ENCODE measurements at regions not wholly inside any gene's neighbourhood (a gene's known extent, or its start where the extent isn't known, plus 50 kb on each side); places are given as distances from the start of the nearest gene placed in this dataset.
"Not testable (repeated sequence)": the region's sequence is repeated elsewhere in the genome, so short reads cannot be mapped to it uniquely, and the experiment has no call there.

DNA sequence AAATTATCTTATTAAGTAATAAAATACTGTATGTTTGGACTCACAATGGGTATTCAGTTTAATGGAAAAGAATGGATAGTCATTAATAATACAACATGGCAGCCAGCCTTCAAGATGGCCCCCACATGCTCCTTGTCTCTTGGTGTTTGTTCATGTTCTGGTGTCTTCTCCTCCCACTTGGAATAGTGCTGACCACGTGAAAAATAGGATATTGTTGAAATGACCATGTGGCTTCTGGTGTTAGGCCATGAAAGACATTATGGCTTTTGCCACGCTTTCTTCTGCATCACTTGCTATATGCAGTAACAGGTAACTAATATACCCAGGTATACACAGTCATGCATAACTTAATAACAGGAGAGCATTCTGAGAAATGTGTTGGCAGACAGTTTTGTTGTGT is 341.0 kb downstream of the KCNJ2 start:
- DNase-seq (ENCODE audit: low read depth): no peak

DNA sequence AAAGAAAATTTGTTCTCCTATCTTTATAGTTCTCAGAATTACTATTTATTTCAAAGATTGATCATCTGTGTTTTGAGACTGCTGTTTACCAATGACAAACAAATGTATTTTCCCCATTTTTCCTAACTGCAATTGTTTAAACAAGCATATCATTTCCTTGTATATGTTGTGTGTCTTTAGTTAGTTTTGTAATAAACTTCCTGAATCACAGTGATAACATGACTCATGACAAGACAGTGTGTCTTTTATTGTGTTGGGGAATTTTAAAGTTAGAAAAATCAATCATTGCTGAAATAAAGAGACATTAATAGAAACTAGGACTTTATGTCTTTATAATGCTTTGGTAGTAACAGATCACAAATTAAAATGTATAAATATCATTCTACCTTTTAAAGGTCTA is 348.5 kb downstream of the KCNJ2 start:
- no peak for DNase-seq (ENCODE audit: low read depth)

DNA sequence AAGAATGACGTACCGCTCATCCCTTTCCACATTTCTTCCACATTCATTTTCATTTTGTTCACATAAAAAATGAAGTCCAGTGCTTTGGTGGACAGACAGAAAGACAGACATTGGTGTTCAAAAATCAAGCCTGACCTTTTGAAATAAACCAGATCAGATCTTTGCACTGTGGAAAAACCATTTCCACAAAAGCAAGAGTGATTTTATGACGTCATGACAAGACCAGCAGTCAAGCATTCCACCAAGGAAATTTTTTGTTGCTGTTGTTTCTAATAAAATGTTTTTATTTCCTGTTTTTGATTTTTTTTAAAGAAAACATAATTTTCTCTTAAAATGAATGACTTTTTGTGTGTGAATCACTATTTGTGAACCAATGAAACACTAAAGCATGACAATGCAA is 350.0 kb downstream of the KCNJ2 start:
- DNase-seq (ENCODE audit: low read depth): no peak

DNA sequence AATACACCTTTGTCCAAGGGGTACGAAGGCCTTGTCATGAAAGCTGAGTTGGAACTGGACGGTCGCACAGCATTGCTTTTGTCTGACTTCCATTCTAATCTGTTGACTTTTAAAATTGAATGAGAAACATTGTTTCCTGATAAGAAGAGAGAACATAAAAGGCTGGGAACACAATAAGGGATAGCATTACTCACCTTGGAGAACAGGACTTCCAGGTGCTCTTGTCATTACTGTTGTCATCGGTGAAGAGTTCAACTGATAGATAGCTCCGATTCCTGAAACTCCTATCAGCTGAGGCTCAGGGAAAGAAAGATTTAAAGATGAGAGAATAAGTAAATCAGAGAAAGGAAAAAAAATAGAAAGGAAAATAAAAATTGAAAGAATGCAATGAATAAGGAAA is 351.1 kb downstream of the KCNJ2 start:
- DNase-seq (ENCODE audit: low read depth): no peak

DNA sequence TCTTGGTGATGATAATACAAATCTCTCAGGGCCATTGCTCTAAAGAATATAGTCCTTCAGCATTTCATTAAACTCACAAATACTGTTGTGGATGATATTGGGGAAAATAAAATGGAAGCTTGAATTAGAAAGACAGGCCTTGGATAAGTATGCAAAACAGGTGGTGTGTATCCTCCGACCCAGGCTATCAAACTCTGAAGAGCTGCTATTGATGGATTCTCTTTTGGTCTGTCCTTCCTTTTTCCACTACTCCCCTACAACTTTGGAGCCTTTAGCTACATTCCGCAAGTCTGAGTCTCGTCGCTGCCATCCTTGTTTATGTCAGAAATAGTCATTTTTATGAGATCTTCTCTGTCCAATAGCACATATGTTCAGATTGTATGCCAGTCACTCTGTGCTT is 351.6 kb downstream of the KCNJ2 start:
- DNase-seq (ENCODE audit: low read depth): no peak

DNA sequence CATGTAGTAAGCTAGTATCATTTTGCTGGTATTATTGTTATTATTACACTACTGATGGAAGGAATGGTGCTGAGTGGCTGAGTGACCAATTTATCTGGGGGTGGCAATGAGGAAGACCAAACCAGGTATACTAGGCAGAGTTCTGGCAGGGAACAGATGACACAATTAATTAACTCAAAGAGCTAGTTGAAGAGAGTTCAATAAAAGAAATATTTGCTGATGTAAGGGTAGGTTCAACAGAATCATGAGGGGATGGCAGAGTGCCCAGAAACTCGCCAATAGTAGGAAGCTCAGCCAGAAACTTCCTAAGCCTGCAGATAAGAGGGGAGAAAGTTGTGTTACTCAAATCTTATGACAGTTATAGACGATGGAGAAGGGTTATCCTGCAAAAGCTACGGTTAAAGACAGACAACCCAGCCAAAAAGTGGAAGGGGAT is 352.5 kb downstream of the KCNJ2 start:
- peak; percentile 14 for DNase-seq (ENCODE audit: low read depth)

DNA sequence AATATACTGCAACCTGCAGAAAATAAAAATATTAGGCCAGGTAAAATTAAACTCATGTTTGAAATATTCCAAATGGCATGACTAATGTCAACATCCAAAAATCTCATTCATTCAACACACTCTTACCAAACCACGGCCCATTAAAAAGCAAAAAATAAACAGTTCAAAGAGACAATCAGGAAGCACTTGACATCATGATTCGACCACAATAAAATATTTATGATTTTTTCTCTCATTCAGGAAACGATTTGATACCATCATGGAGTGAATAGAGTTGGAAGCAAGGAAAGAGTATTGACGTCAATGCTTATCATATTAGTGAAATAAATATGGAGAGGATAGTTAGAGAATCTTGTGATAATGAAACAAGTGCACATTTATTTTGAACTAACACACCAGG is 354.1 kb downstream of the KCNJ2 start:
- no peak for DNase-seq (ENCODE audit: low read depth)

DNA sequence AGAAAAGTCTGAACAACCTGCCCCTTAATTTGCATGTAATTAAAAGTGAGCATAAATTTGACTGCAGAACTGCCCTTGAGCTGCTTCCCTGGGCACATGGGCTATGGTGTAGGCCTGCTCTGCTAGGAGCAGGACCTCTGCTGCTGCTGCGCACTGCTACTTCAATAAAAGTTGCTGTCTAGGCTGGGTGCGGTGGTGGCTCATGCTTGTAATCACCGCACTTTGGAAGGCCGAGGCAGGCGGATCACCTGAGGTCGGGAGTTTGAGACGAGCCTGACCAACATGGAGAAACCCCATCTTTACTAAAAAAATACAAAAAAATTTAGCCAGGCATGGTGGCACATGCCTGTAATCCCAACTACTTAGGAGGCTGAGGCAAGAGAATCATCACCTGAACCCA is 355.7 kb downstream of the KCNJ2 start:
- DNase-seq (ENCODE audit: low read depth): not testable (repeated sequence)

DNA sequence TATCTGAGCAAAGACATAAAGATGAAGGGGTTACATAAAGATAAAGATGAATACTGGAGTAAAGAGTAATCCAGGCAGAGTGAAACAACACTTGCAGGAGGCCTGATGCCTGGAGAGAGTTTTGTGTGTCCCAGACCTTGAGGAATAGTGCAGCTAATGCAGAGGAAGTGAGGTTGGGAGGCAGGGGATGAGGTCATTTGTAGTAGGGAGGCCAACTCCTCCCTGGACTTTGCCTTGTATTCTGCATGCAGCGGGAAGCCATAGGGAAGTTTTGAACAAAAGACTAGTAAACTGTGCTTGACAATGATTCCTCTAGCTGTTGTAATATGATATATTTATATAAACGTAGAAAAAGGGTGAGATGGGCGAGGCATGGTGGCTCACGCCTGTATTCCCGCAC is 356.6 kb downstream of the KCNJ2 start:
- no peak for DNase-seq (ENCODE audit: low read depth)

DNA sequence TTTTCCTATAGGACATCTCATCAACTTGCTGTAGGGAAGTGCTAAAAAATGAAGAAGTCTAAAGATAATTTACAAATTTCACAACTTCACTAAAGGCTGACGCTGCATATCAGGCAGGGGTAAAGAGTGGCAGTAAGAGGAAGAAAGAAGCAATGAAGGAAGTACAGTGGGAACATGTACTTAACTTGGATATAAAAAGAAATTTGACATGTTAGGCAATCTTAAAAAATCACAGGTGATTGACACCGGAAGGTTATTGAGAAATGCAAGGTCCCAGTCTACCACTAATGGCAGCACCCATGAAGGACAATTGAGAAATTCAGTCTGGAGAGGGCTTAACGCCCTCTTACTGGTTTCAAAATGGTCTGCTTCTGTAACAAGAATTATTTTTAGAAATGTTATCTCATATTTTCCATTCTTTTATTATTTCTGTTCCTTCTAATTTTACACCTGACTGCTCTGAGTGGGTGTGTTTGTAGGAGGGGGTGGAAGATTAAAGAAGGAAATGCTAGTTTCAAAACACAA is 358.1 kb downstream of the KCNJ2 start:
- DNase-seq (ENCODE audit: low read depth): peak; percentile 38

DNA sequence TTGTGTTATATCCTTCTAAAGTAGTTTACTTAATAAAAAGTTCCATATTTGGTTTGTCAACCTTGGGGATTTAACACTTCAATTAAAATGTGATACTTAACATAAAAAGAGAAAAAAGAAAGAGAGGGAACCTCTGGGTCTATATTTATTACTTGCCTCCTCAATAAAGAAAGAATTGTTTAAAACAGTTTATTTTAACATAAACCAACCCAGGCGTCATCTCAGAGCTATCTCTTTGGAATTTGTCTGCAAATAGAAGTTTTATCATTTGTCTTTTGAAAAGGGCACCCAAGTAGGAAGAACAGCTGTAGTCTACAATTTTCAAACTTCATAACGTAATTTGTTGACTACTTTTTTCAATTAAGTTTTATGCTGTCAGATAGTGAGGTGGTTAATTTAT is 364.1 kb downstream of the KCNJ2 start:
- no peak for DNase-seq (ENCODE audit: low read depth)

DNA sequence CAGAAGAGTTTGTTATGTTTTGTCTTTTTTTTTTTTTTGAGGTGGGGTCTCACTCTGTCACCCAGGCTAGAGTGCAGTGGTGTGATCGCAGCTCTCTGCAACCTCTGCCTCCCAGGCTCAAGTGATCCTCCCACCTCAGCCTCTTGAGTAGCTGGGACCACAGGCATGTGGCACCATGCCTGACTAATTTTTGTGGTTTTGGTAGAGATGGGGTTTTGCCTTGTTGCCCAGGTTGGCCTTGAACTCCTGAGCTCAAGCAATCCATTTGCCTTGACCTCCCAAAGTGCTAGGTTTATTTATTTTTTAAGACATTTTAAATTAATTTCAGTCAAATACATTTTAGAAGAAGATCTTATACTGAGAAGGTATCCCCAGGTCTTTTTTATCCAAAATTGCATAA is 366.7 kb downstream of the KCNJ2 start:
- peak; percentile 61 for DNase-seq (ENCODE audit: low read depth)

DNA sequence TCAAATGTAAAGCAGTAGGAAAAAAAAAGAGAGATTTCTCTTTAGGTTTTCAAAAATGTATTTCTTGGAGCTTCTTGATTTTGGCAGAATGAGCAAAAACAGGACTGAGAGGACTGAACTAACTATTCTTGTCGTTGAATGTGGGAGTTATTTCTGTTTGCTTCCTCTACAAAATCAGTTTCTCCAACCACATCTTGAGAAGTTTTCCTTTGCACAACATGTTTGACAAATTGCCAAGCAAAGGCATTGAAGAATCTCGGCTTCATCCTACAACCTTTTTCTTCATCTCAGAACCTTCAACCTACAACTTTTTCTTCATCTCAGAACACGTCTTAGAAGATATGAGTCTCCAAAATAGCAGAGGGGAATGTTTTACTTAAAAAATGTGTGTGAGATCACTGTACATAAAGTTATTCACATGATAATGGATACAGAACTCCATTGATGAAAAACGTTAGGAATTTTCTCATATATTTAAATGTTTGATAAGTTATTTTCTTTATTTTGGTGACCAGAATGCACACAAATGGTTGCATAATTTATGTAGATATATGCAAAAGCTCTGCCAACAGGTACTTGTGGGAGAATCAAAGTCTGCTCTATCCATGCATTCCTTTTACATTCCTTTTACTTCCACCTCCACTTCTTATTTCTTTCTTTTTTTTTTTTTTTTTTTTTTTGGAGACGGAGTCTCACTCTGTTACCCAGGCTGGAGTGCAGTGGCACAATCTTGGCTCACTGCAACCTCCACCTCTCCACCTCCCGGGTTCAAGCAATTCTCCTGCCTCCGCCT is 370.0 kb downstream of the KCNJ2 start:
- DNase-seq (ENCODE audit: low read depth): no peak

DNA sequence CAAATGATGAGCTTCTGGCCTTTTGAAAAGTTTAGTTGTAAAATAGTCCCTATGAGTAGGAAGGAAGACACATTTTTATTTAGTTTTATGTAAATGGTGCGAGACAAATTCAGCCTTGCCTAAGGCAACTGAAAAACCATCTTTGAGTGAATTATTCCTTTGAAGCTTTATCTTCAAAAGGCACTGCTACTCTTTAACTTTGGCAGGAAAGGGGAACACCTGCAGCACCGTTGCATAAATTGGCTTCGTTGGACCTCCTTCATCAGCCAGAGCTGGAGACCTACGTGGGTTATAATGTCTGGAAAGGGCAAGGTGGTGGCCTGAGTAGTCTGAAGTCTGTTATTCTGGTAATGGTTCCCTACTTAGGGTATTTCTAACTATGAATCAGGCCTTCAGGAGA is 373.5 kb downstream of the KCNJ2 start:
- DNase-seq (ENCODE audit: low read depth): no peak

DNA sequence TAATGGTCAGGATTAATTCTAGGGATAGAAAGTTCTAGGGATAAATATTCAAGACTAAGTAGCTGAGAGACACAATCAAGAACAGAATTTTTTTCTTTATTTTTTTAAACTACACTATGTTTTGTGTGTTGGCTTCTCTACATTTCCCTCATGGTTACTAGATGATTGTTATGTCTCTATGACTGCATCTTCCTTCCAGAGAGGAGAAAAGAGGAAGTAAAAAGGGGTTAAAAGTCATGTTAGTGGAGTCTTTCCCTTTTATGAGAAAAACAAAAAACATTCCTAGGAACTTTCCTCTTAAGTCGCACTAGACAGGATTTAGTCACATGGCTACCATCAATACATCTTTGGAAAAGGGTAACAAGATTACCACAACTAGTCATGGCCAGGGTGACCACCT is 375.0 kb downstream of the KCNJ2 start:
- no peak for DNase-seq (ENCODE audit: low read depth)

DNA sequence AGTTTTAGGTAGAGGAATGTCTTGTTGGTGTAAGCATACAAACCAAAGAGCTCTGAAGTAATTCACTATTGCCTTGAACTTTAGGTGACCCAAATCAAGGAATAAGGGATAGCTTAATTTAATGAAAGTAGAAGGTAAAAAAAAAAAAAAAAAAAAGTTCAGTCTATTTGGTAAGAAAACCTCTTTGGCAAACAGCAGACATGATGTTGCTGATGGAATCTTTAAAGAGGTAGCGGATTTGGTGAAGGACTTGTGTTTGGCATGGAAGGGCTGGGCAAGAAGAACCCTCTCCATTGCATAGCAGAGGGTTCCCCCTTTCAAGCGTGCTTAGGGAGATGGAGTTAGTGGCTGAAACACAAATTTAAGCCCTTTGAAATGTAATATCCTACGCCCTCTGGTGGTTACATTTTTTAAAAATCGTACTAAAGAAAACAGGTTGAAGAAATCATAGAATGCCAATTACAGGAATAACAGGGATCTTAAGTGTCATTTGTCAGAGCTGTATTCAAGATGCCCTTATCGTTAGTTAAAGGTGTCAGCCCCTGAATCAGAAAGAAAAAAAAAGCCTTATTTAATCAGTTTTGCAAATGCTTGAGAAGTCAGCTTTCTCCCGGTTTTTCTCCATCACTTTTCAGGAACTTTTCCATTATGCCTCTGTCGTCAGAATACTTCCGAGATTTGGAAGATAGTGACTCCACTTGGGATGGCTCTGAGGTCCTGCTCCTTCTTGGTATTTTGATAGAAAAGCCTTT is 383.1 kb downstream of the KCNJ2 start:
- DNase-seq (ENCODE audit: low read depth): peak; percentile 78

DNA sequence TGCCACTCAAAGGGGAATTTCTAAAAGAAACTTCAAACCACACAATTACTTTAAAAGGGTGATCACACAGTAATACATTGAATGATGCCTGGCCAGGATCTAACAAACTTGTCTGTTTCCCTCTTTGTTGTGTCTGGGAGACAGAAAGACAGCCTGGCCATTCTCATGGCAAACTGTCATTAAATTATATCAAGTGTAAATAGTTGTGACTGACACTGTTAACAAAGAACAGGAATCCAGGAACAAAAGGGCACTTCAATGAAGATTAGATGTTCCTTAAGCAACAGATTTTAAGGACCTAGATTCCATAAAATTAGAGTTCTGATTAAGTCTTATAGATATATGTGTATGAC is 383.6 kb downstream of the KCNJ2 start:
- no peak for DNase-seq (ENCODE audit: low read depth)

DNA sequence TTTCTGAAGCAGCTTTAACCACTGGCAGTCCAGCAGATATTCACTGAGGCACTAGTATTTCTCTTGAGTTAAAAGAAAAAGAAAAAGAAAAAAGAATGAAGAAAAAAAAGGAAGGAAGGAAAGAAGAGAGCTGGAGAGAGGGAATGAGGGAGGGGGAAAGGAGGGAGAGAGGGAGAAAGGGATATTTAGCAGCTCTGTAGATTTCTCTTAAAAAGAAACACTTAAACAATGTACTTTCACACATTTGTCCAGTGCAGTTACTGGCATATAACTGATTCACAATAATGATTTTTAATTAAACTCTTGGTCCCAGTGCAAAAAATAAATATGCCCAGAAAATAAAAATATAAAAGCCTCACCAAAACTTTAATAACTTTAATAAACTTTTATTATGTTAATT is 386.4 kb downstream of the KCNJ2 start:
- no peak for DNase-seq (ENCODE audit: low read depth)

DNA sequence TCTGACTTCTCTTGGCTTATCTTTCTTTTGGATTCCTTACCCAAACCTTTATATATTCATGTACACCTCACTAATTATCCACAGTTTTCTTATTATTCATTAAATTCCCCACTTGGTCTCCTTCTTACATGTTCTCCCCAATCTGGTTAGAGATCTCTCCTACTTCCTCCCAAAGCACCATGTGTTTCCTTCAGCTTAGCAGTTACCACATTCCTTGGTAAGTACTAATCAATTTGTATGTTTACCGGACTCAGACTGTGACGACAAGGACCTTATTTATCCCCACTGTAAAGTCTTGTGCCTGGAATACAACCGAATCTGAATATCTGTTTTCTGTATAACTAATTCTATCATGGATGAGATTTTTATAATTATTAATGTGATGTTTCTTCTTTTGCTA is 389.5 kb downstream of the KCNJ2 start:
- no peak for DNase-seq (ENCODE audit: low read depth)

DNA sequence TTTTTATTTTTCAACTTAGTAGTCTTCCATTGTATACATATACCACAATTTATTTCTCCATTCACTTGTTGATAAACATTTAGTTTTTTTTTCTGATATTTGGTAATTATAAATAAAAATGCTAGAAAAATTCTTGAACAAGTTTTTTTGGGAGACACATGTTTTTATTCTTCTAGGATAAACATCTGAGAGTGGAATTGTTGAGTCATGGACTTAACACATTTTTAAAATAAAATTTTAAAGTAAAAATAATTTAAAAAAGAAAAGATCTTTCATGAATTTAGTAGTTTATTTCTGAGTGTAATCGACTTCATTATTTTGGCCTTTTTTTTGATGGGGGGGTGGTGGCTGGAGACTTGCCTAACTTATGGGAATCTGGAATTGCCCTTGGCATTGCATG is 391.1 kb downstream of the KCNJ2 start:
- no peak for DNase-seq (ENCODE audit: low read depth)

DNA sequence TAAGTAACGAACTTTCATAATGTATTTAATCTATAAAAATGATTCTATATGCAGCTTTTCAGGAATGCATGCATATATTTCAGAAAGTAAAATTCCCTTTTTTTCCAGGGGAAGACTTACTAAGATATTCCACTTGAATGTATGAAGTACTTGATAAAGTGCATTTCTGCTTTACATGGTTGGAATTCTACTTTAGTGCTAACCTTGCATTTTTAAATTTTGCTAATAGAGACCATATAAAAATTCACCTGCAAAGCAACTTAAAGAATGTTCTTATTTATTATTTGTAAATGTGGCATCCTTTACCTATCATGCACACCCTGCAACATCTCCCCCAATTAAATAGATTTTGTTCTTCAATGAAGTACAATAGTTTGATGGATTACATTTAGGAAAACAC is 392.8 kb downstream of the KCNJ2 start:
- no peak for DNase-seq (ENCODE audit: low read depth)

DNA sequence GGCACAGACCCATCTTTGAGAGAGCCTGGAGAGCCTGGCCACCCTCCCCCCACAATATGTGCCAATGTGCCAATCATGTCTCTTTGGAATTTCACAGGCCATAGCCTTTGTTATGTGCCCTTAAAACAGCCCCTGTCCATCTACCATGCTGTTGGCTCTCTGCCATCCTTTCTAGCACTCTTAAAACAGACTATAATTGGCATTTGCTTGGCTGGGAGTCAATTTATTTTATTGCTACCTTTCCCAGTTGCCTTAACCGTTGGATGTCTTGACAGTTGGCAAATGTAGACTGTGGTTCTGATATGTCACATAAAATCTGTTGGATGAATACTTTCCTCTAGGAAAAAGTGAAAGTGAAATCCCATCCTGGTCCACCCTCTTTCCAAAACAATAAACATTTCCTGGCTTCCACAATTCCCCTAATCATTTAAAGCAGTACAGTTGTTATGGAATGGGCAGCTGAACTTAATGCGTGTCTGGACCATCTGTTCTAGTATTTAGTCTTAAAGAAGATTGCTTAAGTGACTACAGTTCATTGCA is 394.0 kb downstream of the KCNJ2 start:
- DNase-seq (ENCODE audit: low read depth): peak; percentile 77
